GM18502 (cell line): ENCODE measurements at regions not wholly inside any gene's neighbourhood (a gene's known extent, or its start where the extent isn't known, plus 50 kb on each side); places are given as distances from the start of the nearest gene placed in this dataset.

Experiments used
- ATAC-seq: cut with Tn5 transposase; IDR thresholded peaks from one replicate; pipeline ENCODE4 v1.9.1; 2021; ENCODE audit warnings: mild to moderate bottlenecking; ENCODE audit not compliant: unreplicated experiment, poor library complexity

DNA sequence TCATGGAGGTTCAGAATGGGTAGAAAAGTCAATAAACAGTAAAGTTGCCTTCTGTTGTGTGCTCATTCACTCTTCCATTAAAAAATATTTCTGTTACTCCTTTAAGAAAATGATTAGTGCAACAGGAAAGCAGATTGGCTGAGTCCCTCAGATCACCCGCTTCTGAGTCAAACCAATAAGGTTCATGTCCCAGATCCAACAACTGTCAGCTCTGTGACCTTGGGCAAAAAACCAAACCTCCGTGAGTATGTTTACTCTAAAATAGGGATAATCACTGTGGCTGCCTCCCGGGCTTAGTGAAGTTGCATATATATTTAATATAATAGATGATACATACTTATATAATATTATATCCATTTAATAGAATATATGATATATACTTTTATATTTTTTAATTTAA, 698.5 kb upstream of the RBFOX1 start:
- ATAC-seq: no peak

DNA sequence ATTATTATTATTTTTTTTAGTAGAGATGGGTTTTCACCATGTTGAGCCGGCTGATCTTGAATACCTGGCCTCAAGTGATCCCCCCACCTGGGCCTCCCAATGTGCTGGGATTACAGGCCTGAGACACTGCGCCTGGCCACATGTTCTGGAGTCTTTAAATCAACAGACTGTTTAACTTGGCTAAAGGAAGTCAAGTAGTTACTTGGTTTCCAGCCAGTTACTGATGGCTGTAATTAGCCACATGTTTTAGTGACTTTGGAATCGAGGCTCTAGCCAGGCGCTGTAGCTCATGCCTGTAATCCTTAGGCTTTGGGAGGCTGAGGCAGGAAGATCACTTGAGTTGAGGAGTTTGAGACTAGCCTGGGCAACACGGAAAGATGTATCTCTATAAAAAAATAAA, 699.2 kb upstream of the RBFOX1 start:
- no peak for ATAC-seq

DNA sequence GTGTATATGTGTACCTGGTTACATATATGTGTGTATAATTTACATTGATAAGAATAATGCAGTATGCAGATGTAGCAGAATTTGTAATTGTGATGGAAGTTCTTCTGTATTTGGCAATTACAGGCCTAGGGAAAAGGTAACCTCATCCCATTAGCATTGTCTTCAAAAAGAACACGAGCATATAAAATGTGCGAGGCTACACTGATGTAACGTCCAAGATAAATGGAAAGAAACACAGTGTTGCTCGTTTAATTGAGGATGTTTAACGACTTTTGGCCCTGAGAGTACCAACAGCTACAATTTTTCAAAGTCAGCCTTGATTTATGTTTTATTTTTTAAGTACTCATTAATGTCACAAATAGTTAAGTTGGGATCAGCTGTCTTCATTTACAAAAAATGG, 703.5 kb upstream of the RBFOX1 start:
- ATAC-seq: no peak

DNA sequence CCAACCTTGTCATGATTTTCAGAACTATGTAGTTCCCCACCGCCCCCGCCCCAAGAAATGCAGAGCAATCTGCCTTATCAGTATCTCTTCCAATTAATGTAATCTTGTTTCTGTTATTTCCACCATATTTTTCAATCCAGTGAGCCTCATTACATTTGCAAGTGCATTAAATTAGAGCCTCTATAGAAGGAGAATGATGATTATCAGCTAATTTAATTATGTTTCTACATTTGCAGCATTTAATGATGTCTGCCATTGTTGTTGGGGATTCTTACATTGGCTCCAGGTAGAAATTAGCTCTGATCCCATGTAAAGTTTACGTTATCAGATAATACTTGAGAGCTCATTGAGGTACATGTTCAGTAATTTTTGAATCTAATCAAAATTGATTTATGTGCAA, 707.0 kb upstream of the RBFOX1 start:
- ATAC-seq: no peak

DNA sequence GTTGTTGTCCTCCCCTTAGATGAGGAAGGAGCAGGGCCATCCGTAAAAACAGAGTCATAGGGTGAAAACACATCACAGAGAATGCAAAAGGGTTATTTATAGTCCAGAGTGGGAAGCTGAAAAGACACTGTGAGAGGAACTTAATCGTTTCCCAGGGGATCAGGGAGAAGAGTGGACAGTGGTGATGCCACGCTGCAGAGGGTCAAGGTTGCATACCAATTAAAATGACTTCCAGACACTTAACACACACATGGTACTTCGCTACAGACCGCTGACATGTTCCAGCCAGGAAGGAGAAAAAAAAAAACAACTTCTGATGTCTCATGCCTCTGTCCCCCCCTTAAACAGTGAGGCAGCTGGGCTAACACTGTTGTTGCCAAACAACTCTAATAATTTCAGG, 713.8 kb upstream of the RBFOX1 start:
- ATAC-seq: no peak

DNA sequence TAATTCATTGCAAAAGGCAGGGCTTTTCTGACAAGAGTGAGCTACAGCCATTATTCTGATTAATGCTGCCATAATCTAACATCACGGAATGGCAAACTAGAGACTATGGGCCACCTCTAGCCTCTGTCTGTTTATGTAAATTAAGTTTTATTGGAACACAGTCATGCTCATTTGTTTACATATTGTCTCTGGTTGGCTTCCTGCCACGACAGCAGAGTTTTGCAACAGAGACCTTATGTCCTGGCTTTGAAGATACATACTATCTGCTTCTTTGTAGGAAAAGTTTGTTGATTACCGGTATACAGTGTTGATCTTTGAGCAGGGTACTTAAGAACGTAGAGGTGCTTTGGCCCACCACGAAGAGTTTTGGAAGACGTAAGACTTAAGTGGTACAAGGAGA, 715.9 kb upstream of the RBFOX1 start:
- no peak for ATAC-seq

DNA sequence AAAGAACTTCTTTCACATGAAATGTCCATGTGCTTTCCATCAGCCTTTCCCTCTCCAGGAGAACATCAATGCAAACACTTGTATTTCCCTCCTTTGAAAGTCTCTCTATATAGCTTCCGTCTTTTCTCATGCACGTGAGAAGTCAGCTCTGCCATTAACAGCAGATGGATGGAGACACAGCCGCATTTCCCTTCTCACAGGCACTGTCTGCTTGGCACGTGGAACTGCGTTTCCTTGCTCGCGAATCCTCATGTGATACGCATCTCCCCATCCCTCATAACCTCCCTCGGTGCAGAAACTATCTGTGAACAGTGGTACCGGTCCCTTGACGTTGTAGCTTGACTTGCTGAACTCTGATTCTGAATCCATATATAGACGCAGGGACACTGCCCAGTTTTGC, 717.0 kb upstream of the RBFOX1 start:
- ATAC-seq: no peak

DNA sequence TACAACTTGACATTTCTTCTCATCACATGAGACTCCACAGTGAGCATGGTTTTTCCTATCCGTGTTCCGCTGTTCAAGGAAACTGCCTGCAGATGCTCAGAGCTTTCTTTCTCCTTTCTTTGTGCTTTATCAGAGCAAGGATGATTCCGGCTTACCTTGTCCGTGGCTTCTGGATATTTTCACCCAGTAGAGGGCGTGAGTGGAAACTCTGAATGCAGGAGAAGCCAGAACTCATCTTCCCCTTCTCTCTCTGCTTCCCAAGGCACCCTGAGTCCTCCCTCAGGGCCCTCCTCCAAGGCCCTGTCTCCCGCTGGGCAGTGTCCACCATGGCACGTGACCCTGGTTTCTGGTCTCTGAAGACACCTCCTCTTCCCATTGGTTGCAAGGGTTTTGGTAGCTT, 721.1 kb upstream of the RBFOX1 start:
- ATAC-seq: no peak

DNA sequence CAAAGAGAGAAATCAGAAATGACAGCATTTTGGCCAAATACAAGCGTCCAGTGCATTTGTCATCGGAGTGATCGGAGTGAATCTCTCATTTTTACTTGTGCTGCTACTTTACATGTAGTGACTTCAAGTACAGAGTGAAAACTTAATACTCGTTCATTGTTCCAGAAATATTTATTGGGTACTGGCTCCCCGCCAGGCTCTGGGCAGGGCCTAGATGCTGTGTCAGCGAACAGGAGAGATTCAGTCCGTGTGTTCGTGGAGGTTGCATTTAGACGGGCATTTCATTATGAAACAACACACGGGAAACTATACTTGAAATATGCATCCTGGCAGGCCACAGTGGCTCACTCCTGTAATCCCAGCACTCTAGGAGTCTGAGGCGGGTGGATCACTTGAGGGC, 727.2 kb upstream of the RBFOX1 start:
- no peak for ATAC-seq

DNA sequence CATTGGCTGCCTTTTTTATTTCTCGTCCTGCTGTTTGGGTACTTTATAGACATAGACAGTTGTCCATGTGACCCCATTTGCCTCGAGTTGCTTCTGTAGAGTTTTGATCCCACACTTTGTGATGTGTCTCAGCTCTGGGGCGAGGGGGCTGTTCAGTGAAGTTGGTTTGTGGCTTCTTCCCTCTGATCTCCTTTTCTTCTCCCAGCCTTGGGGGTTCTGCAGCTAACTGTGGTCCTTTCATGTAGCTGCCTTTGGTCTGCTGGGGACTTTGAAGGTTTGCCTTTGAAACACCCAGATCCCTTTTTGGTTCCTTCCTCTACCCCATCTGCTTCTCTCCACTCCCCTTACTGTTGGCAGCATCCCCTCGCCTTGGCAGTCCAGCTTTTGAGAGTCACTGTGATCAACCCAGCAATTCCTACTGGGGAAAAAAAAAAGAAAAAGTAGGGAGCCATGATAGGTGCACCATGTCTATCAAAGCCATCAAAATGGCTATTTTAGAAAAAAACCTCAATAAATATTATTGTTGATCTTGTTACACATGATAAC, 728.8 kb upstream of the RBFOX1 start:
- no peak for ATAC-seq

DNA sequence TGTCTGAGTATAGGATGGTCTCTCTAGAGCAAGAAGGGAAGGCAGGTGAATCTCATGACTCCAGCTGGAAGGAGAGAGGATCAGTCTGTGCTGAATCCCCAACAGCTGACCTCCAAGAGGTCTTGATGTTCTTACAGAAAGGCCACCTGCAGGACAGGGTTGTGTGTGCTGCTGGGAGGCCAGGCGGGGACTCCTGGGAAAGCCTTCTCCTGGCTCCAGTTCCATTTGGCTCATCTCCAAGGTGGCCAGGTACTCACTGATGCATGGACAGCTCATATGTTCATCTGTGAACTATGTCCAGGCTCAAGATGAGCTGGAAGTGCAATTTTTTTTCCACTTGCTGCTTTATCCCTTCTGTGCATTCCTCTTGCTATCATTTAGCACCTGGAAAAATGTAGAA, 730.2 kb upstream of the RBFOX1 start:
- ATAC-seq: no peak

DNA sequence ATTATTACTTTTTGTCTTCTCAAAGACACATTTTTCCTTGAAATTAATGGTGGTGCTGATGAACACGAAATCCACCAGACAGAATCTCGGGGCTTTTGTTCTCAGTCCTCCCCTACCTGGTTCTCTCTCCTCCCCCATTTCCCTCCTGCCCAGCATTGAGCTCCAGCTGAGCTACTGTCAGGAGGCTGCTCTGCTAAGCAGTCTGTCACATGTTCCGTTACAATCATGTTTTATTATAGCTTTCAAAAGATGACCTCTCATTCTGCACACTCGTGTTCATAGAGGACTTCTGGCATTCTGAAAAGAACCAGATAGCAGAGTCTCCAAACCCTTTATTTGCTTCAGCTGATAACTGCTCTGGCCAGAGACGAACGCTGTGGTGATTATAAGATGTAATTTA, 732.5 kb upstream of the RBFOX1 start:
- ATAC-seq: no peak

DNA sequence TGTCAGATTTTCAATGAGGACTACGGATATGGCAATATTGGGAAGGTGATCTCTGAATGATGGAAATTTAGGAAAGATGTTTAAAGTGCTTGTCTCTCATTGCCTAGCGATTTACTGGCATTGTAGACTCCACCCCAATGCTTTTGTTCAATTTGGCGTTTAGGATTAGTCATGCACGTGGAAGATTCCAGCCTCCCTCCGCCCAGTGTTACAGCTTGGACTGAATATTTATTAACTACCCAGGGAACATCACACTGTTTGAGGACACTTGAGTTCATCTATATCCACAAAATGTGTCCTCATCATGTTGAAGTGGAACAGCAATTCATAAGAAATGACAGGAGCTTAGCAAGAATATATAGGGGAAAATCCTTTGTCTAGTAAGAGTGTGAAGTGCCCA, 738.8 kb upstream of the RBFOX1 start:
- no peak for ATAC-seq

DNA sequence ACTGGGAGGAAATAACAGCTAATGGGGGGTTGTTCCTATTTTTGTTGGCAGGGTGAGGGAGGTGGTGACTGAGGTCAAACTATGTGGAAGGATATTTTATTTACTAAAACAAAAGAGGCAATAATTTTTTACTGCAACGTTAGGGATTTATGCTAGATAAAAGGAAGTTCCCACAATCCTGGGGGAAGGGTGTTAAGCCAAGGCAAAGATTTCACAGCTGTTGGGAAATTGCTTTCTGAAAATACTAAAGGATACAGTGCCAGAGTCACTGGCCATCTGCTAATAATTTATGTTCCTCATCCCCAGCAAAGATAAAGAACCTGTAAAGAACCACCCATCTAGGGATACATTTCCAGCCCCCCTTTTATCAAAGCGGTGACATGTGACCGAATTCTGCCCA, 756.0 kb upstream of the RBFOX1 start:
- ATAC-seq: no peak

DNA sequence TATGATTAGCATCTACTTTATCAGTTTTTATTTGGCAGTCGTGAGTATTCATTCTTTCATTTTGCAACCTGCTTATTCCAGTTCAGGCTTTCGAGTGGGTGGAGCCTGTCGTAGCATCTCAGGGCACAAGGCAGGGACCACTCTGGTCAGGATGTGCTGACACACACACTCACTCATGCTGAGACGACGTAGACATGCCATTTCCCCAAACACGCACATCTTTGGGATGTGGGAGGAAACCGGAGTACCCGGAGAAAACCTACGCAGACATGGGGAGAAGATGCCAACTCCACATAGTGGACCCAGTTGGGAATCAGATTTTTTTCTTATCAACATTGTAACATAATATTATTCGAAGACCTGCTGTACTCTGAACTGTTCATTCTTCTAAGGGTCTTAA, 756.5 kb upstream of the RBFOX1 start:
- ATAC-seq: no peak

DNA sequence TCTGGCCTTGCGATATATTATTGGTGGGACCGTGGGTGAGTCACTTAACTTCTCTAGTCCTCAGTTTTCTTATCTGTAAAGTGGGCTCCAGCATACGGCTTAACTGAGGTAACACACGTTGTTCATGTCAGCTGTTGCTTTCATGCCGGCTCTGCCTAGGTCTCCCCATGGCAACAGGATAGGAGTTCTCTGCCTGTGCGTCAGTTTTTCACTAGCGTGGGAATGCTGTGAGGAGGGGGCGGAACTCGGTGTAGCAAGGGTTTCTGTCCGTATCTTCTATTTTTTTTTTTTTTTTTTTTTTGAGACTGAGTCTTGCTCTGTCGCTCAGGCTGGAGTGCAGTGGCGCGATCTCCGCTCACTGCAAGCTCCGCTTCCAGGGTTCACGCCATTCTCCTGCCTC, 758.5 kb upstream of the RBFOX1 start:
- no peak for ATAC-seq

DNA sequence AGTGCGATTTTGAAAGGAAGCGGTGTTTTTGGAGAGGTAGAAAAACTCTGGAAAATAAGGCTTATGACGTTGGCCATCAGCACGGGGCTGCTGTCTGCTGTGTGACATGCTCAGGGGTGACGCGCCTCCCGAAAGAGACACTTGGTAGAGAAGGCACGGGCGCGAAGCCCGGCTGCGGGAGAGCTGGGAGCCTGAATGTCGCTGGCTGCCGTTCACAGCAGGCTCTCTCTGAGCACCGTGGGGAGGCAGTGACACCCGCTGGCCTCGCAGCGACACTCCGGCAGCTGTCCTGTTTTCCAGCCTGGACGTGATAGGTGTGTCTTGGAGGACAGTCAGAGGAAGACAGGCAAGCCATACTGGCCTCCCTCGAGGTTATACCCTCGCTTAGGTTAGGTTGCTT, 759.1 kb upstream of the RBFOX1 start:
- ATAC-seq: no peak

DNA sequence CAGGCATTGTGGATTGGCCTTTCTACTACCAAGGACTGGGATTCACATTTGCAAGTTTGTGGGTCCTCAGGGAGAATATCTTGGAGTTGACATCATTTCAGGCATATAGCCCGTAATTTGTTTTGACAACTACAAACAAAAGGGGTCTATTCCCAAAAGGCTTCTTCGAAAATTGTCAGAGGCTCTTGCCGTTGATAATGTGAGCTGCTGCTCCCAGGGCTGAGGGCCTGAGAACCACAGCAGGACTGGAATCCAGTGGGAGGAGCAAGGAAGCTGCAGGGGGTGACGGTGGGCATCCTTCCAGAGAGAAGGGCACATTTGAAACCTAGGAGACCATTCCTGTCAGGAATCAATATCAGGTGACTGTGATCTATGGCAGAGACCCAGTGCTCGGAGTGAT, 761.6 kb upstream of the RBFOX1 start:
- no peak for ATAC-seq

DNA sequence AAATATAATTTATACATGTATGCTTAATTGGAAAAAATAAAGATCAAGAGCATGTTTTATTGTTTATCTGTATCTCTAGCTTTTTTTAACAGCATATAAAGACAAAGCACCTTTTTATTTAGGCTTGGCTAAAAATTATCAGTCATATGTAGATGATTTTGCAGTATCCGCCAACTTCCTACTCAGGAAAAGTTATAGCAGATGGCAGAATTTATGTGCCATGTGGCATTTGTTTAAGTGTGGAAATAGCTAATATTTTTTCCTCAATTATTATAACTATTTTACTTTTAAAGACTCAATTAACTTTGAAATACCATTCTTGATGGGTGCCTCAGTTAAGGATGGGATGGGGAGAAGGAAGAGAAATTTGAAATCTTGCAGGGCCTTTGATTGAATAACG, 762.1 kb upstream of the RBFOX1 start:
- no peak for ATAC-seq

DNA sequence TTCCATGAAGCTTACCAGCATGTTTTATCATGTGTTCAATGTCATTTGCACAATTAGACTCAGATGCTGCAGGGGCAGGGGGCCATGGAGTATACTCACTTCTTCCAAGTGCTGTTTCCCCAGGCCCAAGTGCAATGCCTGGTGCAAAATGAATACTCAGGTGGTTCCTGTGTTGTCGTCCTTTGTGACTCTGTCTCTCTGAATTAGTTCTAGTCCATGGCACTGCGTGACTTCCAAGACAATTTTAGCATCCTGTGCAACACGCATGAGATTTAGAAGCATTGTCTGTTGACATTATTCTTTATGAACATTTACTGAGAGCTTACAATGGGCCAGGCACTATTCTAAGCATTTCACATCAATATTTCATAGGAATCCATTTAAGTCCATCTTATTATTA, 769.7 kb upstream of the RBFOX1 start:
- no peak for ATAC-seq

DNA sequence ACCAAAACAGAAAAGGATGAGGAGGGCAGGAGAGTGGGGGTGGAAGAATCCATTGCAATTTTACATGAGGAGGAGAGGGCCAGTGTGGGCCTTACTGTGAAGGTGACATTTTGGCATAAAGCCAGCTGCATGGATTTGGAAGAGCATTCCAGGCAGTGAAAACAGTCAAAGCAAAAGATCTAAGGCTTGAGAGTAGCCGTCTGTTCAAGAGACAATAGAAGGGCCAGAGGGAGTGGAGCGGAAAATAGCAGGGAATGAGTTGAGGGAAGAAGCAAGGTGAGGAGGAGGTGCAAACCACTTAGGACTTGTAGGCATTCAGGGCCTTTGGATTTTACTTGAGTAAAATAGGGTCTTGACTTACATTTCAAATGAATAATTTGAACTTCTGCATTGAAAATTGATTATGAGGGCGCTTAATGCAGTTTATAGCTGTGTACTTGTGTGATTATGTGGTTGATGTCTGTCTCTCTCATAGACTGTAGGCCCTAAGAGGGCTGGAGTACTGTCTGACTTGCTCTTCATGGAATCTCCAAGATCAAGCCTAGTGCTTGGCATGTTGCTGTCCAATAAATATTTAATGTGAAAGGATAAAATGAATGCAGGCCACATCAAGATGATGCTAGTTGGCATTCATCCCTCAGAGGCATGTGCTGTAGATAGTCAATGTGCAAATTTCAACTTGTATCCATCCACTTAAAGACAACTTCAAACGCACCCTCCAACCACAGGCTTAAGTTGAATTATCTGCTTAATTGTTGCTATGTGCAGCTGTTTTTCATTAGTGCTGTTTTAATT, 772.1 kb upstream of the RBFOX1 start:
- no peak for ATAC-seq

DNA sequence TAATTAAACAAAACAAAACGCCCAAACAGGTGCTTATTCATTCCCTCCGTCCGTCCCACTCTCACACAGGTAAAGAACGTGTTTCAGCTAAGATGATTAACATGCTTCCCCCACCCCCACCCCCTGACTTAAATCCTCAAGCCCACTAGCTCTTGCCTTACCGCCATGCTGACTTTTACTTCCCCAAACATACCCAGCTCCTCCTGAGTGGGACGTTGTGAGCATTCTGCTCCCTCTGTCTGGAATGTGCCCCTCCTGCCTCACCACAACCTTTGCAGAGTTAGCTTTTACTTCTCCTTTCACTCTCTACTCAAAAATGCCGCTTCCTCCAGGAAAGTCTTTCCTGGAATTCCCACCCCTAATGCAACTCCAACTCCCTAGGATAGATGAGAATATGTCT, 774.0 kb upstream of the RBFOX1 start:
- no peak for ATAC-seq
